Left kidney (tissue), 1 donor: ENCODE measurements at regions not wholly inside any gene's neighbourhood (a gene's known extent, or its start where the extent isn't known, plus 50 kb on each side); places are given as distances from the start of the nearest gene placed in this dataset.
"Not testable (repeated sequence)": the region's sequence is repeated elsewhere in the genome, so short reads cannot be mapped to it uniquely, and the experiment has no call there.

ENCODE experiments used
- DNase-seq: peaks from one replicate; pipeline ENCODE4 v3.0.0-alpha.2; 2013

GRCh38 chr14:55847766-55848165 lies 267.8 kb downstream of the KTN1 start:
- no peak for DNase-seq

- DNase-seq = no peak
These were observed 269.0 kb downstream of the KTN1 start for GRCh38 chr14:55848964-55849363.

GRCh38 chr14:55849833-55850232 lies 268.4 kb upstream of the PELI2 start:
- no peak for DNase-seq

GRCh38 chr14:55850825-55851241 lies 267.4 kb upstream of the PELI2 start:
- DNase-seq = no peak

- DNase-seq = no peak
These were observed 266.9 kb upstream of the PELI2 start for GRCh38 chr14:55851301-55851700.

GRCh38 chr14:55851961-55852360 lies 266.2 kb upstream of the PELI2 start:
- DNase-seq = no peak

- DNase-seq = no peak
These were observed 262.5 kb upstream of the PELI2 start for GRCh38 chr14:55855751-55856150.

GRCh38 chr14:55858604-55859003 lies 259.6 kb upstream of the PELI2 start:
- no peak for DNase-seq

GRCh38 chr14:55861561-55861960 lies 256.6 kb upstream of the PELI2 start:
- not testable (repeated sequence) for DNase-seq

- no peak for DNase-seq
These were observed 253.1 kb upstream of the PELI2 start for GRCh38 chr14:55864890-55865655.

GRCh38 chr14:55867311-55867710 lies 250.9 kb upstream of the PELI2 start:
- no peak for DNase-seq

- DNase-seq = no peak
These were observed 250.5 kb upstream of the PELI2 start for GRCh38 chr14:55867719-55868118.

- no peak for DNase-seq
These were observed 248.7 kb upstream of the PELI2 start for GRCh38 chr14:55869397-55870049.

GRCh38 chr14:55873169-55873568 lies 245.0 kb upstream of the PELI2 start:
- no peak for DNase-seq

GRCh38 chr14:55874785-55875184 lies 243.4 kb upstream of the PELI2 start:
- no peak for DNase-seq

- no peak for DNase-seq
These were observed 240.3 kb upstream of the PELI2 start for GRCh38 chr14:55877942-55878341.

- no peak for DNase-seq
These were observed 236.5 kb upstream of the PELI2 start for GRCh38 chr14:55881577-55882241.

GRCh38 chr14:55884819-55885218 lies 233.4 kb upstream of the PELI2 start:
- no peak for DNase-seq

GRCh38 chr14:55889124-55889523 lies 229.1 kb upstream of the PELI2 start:
- DNase-seq = no peak

- DNase-seq = no peak
These were observed 226.5 kb upstream of the PELI2 start for GRCh38 chr14:55891692-55892091.

GRCh38 chr14:55892906-55893305 lies 225.3 kb upstream of the PELI2 start:
- no peak for DNase-seq

GRCh38 chr14:55893705-55894104 lies 224.5 kb upstream of the PELI2 start:
- DNase-seq = no peak

- DNase-seq = peak; percentile 53
These were observed 221.2 kb upstream of the PELI2 start for GRCh38 chr14:55897031-55897430.
